ENCODE measurements at regions not wholly inside any gene's neighbourhood (a gene's known extent, or its start where the extent isn't known, plus 50 kb on each side); places are given as distances from the start of the nearest gene placed in this dataset.

DNA sequence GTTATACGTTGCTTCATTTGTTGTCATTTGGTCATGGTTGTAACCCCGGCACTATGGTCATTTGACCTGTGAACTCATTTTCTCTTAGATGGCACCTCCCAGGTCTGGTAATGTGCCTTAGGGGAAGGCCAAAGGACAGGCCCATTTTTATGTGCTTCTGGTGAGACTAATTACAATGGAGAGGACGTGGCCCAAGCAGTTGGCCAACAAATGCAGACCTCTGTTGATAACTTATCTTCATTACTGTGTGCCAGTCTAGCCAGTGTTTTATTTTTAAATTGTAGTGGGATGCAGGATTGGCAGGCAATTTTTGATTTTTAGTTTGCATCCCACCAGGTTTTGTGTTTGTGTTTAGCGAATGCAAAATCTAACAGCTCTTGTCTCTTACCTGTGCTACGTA, 321.5 kb upstream of the AKR1E2 start:
- no peak for DNase-seq (ENCODE audit: low read depth in 4 of 4, low spot score in 2 of 4)

- no peak for DNase-seq (ENCODE audit: low read depth in 4 of 4, low spot score in 2 of 4)
These were observed 322.9 kb upstream of the AKR1E2 start for GRCh38 chr10:4503076-4503475.

DNA sequence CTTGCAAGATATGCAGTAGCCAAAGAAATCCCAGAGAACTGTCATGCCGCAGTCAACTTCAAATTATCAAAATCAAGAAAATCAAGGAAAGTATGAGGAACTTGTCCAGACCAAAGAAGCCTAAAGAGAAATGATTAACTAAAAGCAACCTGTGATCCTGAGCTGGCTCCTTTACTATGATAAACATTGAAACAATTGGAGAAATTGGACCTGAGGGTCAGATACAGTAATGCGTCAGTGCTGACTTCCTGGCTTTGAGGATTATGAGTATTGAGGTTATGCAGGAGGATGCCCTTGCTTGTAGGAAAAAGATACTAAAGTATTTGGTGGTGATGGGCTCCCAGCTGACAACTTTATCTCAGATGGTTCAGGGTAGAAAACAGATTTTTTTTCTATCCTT, 324.7 kb upstream of the AKR1E2 start:
- DNase-seq (ENCODE audit: low read depth in 4 of 4, low spot score in 2 of 4), result no peak

DNA sequence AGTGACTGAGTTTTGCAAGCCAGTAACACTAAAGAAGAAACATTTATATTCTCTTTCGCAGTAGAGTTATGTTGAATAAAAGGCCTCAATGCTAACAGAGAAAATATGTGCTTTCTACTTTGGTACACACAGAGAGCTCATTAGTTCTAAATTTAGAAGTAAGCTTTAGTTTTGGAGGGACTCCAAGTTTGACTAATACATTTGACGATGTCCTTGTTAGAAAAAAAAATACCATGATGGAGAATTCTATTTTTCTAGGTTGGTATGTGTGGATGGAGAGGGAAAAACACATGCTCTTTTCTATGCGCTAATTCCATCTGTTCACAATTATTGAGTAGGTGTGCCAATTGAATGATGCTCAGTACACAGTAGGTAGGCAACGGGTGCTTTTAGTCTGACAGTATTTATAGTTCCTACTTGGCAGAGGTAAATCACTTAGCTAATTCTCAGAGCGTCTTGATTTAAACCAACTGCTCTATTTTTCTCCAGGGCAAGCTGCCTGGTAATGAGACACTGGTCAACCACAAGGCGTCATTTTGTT, 327.2 kb upstream of the AKR1E2 start:
- no peak for DNase-seq (ENCODE audit: low read depth in 4 of 4, low spot score in 2 of 4)

DNA sequence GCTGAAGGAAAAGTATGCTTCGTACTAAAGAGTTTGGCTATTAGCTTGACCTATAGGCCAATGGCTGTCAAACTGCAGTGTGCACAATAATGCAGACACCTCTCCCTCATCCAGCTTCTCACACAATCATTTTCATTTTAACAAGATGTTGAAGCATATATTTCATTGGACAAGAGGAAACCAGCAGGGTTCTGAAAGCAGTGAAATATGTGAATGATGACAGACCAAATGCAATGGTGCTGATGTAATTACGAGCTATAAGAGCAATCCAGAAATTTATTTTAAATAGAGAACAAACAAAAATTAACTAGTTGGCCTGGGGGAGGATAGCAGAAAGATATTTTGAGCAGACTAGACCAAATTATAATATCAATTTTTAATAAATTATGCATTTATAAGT, 331.5 kb upstream of the AKR1E2 start:
- DNase-seq (ENCODE audit: low read depth in 4 of 4, low spot score in 2 of 4), result no peak

- DNase-seq (ENCODE audit: low read depth in 4 of 4, low spot score in 2 of 4), result no peak
These were observed 333.8 kb upstream of the AKR1E2 start for GRCh38 chr10:4492202-4492601.

- no peak for DNase-seq (ENCODE audit: low read depth in 4 of 4, low spot score in 2 of 4)
These were observed 337.1 kb upstream of the AKR1E2 start for GRCh38 chr10:4488904-4489303.

DNA sequence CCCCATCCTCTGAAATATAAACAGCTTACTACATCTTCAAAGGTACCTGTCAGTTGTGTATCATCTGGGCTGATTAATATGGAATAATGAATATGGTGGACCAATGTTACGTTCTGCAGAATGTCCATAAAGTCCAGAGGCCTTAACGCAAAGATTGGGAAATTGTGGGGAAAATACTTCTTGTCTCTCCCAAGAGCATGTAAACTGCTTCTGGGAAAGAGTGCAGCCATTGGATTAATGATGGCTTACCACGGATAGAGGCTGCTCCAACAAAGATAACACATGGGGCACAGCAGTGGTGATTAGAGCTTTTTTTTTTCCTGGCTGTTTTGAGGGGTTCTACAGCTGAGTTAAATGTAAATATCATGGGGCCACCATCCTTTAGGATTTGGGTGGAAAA, 340.4 kb upstream of the AKR1E2 start:
- no peak for DNase-seq (ENCODE audit: low read depth in 4 of 4, low spot score in 2 of 4)

- no peak for DNase-seq (ENCODE audit: low read depth in 4 of 4, low spot score in 2 of 4)
These were observed 342.2 kb upstream of the AKR1E2 start for GRCh38 chr10:4483811-4484210.

DNA sequence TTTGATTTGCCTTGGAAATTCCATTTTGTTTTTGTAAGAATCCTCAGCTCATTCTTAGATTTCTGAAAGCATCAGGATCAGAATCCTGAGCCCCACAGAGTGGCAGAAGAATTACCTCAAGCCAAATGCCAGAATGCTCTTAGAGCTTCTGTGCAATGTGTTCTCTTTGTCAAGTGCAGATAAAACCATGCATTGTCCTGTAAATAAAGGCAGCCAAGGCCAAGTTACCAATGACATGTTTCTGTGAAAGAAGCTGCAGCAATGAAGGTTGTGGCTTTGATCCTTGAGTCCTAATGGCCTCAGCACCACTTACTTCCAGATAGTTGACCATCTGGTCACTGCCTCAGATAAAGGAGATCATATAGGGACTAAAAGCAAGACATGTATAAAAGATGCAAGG, 343.3 kb upstream of the AKR1E2 start:
- DNase-seq (ENCODE audit: low read depth in 4 of 4, low spot score in 2 of 4), result no peak

DNA sequence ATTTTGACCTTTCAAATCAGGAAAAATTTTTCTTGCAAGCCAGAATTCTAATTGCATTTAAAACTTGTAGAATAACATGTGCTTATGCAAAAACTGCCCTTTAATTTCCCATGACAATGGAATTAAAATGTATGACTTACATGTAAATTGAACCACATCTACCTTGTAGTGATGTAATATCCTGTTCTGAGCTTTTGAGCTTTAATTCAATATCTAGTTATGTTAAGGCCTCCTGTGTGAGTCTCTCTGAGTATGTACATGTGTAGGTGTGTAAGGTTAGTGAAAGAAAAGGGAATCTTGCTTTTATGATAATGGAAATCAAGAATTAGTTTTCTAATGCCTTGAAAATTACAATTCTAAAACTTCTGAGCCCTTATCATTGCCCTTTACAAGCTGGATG, 344.8 kb upstream of the AKR1E2 start:
- no peak for DNase-seq (ENCODE audit: low read depth in 4 of 4, low spot score in 2 of 4)

GRCh38 chr10:4479342-4479741, 346.7 kb upstream of the AKR1E2 start:
- DNase-seq (ENCODE audit: low read depth in 4 of 4, low spot score in 2 of 4), result no peak

DNA sequence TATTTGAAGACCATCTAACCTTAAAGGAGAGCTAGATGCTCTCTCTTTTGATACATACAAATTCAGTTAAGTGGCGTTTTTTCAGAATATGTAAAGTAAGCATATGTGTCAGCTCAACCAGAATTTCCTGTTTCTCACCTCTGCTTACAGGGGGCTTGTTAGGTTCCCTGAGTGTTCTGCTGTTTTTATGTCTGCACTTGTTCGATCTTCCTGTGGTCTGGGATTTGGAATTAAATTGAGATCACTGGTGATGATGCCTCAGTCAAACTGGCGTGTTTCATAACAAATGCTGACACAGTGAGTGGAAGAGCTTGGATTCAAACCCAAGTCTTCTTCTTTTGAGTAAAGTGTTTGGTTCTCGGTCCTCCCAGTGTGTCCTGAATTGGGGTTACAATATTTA, 348.3 kb upstream of the AKR1E2 start:
- no peak for DNase-seq (ENCODE audit: low read depth in 4 of 4, low spot score in 2 of 4)

DNA sequence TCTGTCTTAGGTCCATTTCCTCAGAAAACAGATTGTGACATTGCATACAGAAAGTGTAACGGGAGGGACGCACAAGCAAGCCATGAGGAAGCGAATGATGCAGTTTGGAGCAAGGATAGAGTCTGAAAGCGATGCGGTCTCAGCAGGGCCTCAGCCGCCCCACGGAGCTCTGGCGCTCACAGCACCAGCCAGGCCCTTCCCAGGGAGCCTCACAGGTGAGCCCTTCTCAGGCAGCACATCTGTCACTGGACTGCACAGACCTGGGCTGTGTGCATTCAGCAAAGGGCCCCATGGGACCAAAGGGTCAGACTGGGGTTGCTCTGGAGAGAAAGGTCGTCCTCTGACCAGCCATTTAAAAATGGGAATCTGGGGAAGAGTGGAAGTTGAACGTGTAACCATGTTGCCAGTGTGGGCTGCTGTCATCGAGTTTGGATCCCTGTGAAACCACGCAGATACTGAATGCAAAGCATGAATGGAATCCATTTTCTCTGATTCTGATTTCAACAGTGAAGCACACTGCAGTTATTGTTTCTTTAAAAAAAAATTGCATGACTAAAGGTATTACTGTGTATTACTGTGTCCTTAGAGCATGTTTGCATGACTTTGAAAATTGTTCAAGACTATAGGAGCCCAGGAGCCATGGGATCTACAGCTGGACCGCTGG, 350.0 kb upstream of the AKR1E2 start:
- DNase-seq (ENCODE audit: low read depth in 4 of 4, low spot score in 2 of 4), result no peak

- DNase-seq (ENCODE audit: low read depth in 4 of 4, low spot score in 2 of 4), result no peak
These were observed 351.2 kb upstream of the AKR1E2 start for GRCh38 chr10:4474829-4475228.

DNA sequence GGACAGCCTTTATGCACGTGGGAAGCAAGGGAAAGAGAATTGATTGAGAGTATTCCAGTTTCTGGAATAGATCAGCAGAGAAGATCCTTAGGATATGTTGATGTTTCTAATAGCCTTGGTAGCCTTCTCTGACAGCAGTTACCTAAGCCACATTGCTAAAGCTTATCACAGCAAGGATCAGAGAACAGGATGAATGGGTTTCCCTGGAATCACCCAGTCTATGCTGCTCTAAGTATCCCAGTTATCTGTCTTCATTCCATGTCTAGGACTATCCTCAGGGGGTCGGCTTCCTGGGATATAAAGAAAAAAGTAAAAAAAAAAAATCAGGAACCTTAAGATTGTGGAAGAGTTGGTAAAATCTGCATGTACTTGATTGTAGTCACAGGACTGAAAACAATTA, 352.0 kb upstream of the AKR1E2 start:
- no peak for DNase-seq (ENCODE audit: low read depth in 4 of 4, low spot score in 2 of 4)

GRCh38 chr10:4472190-4472904, 353.7 kb upstream of the AKR1E2 start:
- DNase-seq (ENCODE audit: low read depth in 4 of 4, low spot score in 2 of 4), result no peak

GRCh38 chr10:4470231-4470835, 355.7 kb upstream of the AKR1E2 start:
- no peak for DNase-seq (ENCODE audit: low read depth in 4 of 4, low spot score in 2 of 4)

DNA sequence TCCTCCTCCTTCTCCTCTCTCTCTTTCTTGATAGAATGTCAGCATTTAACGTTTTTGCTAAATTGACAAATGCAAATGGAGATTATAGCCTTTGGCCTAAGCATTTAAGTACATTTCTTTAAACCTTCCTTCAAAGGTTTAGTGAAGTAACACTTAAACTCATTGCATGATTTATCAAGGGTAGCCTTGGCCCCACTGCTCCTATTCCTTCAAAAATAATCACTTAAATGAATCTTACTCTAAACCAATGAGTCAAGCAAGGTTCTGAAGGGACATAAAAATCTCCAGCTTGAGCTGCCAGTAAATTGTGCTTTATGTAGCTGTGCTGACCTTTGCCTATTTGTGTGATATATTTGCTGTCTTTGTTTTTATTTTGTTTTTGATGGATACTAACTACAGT, 358.5 kb upstream of the AKR1E2 start:
- peak in 2 of 4 donors; percentile 25 to 29 for DNase-seq (ENCODE audit: low read depth in 4 of 4, low spot score in 2 of 4)

- no peak for DNase-seq (ENCODE audit: low read depth in 4 of 4, low spot score in 2 of 4)
These were observed 365.7 kb upstream of the AKR1E2 start for GRCh38 chr10:4460267-4460666.

- DNase-seq (ENCODE audit: low read depth in 4 of 4, low spot score in 2 of 4), result no peak
These were observed 366.5 kb upstream of the AKR1E2 start for GRCh38 chr10:4459531-4459930.

GRCh38 chr10:4457597-4457996, 368.4 kb upstream of the AKR1E2 start:
- no peak for DNase-seq (ENCODE audit: low read depth in 4 of 4, low spot score in 2 of 4)
